ENCODE measurements at regions not wholly inside any gene's neighbourhood (a gene's known extent, or its start where the extent isn't known, plus 50 kb on each side); places are given as distances from the start of the nearest gene placed in this dataset.

DNA sequence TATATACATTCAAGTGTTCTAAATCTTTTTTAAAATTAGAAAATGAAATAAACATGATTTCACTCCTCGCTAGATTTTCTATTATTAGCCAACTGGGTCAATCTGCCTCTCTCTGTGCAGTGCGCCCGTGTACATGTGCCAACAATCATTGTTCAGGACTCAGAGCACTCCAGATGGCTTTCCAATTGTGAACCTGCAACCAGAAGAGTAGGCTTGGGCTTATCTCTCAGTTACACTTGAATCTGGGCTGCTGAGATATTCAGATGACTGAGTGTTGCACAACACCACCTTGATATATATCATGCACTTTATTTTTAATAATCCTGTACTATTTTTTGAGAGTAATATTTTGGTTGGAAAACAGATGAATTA lies 184.0 kb upstream of the FSTL5 start:
- TF ChIP-seq, protein P1, sequence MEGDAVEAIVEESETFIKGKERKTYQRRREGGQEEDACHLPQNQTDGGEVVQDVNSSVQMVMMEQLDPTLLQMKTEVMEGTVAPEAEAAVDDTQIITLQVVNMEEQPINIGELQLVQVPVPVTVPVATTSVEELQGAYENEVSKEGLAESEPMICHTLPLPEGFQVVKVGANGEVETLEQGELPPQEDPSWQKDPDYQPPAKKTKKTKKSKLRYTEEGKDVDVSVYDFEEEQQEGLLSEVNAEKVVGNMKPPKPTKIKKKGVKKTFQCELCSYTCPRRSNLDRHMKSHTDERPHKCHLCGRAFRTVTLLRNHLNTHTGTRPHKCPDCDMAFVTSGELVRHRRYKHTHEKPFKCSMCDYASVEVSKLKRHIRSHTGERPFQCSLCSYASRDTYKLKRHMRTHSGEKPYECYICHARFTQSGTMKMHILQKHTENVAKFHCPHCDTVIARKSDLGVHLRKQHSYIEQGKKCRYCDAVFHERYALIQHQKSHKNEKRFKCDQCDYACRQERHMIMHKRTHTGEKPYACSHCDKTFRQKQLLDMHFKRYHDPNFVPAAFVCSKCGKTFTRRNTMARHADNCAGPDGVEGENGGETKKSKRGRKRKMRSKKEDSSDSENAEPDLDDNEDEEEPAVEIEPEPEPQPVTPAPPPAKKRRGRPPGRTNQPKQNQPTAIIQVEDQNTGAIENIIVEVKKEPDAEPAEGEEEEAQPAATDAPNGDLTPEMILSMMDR (IDR thresholded peaks at IDR 0.05), result no peak
- TF ChIP-seq POLR2A (IDR thresholded peaks at IDR 0.05), result no peak
